Brain microvascular endothelial cell (primary cell): ENCODE measurements at regions not wholly inside any gene's neighbourhood (a gene's known extent, or its start where the extent isn't known, plus 50 kb on each side); places are given as distances from the start of the nearest gene placed in this dataset.

Source experiments
- DNase-seq: peaks from one replicate; pipeline ENCODE4 v3.0.0-alpha.2; 2020
- H3K27ac ChIP-seq: fragments of 250-450 bp; sonication (Bioruptor Pico); 2 replicates; pipeline ENCODE4 v1.5.1; 2020; ENCODE audit warnings: mild to moderate bottlenecking, moderate library complexity
- H3K27me3 ChIP-seq: fragments of 250-450 bp; sonication (Bioruptor Pico); replicated peaks from 2 replicates; pipeline ENCODE4 v1.5.1; 2020; ENCODE audit warnings: mild to moderate bottlenecking
- H3K36me3 ChIP-seq: fragments of 250-450 bp; sonication (Bioruptor Pico); replicated peaks from 2 replicates; pipeline ENCODE4 v1.5.1; 2020; ENCODE audit warnings: mild to moderate bottlenecking
- H3K4me3 ChIP-seq: 2 replicates; pipeline ENCODE4 v1.5.1; 2011; ENCODE audit warnings: low read depth, mild to moderate bottlenecking, control low read depth, low read length, moderate library complexity
- CTCF ChIP-seq: IDR thresholded peaks from 2 replicates; pipeline ENCODE4 v1.5.1; 2011; ENCODE audit warnings: low read depth, mild to moderate bottlenecking, moderate library complexity, low read length, control low read depth, inconsistent platforms; ENCODE audit errors: missing control alignments
- in situ Hi-C: cut with HindIII; loops from 2 replicates; pipeline ENCODE4 v1.10.0; 2017; ENCODE audit warnings: low sequenced_read_pairs, low pct_ligation_motif_present

GRCh38 chr13:28548468-28548867, 53.5 kb upstream of the FLT1 start:
- Histone ChIP-seq H3K4me3 (no peak overlapping the region), H3K36me3 (no peaks in the 10 kb centered on the region), H3K27ac (no peak overlapping the region), H3K27me3 (no peaks in the 10 kb centered on the region)
- no peak for DNase-seq
- in situ Hi-C loops: no loop called here
- TF ChIP-seq CTCF: no peak

DNA sequence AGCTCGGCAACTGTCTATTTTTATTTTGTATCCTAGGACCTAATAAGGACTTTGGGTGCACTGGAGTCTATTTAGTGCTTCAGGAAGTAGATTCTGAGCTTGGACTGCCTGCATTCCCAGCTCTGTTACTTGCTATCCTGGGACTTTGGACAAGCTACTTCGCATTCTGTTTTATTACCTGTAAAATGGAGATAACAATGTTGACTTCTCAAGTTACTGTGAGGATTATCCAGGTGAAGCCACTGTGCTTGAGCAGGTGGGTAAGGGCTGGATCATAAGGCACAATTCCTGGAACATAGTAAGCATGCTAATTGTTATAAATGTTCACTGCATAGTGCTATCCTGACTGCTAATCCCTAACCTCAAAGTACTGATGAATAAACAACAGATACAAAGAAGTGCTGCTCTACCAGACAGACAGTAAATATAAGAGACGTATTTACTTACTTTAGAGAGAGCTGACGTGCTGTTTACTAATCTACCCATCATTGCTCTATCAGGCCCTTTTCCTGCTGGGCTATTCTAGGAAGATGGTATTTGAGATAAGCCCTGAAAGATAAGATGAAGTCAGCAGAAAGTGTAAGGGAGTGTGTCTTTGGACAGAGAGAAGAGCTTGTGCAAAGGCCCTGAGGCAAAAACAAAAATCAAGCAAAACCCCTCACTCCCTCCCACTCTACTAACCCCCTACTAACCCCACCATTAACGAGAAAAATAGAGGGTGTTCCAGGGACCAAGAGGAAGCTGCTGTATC, 50.8 kb upstream of the FLT1 start:
- no peak for TF ChIP-seq CTCF
- no peaks in the 10 kb centered on the region for H3K27me3 ChIP-seq
- H3K36me3 ChIP-seq: no peaks in the 10 kb centered on the region
- no peak overlapping the region for H3K4me3 ChIP-seq
- DNase-seq: no peak
- in situ Hi-C loops: no loop called here
- no peak overlapping the region for H3K27ac ChIP-seq
